Keratinocyte (primary cell): ENCODE measurements at regions not wholly inside any gene's neighbourhood (a gene's known extent, or its start where the extent isn't known, plus 50 kb on each side); places are given as distances from the start of the nearest gene placed in this dataset.

Experiments
- DNase-seq: peaks from one replicate; pipeline ENCODE4 v3.0.0-alpha.2; 2011; ENCODE audit warnings: low read depth, missing footprints, low spot score
- FAIRE-seq: peaks from 2 replicates; lab custom pipeline; 2011; peaks lifted over from hg19 to GRCh38; lab: Jason Lieb, UNC
- H2AFZ ChIP-seq: 2 replicates; pipeline ENCODE4 v1.6.0; 2012; ENCODE audit warnings: low read length, control low read depth, inconsistent platforms; ENCODE audit not compliant: control insufficient read depth
- H3K27ac ChIP-seq: 2 replicates; pipeline ENCODE4 v1.5.1; 2011; ENCODE audit warnings: low read length; ENCODE audit not compliant: control insufficient read depth, insufficient read depth
- H3K27me3 ChIP-seq: 3 replicates; pipeline ENCODE4 v1.6.0; 2011; ENCODE audit warnings: low read length; ENCODE audit not compliant: control insufficient read depth, insufficient read depth; ENCODE audit errors: extremely low read depth
- H3K36me3 ChIP-seq, 2 experiments: 2 replicates in 1 of 2; 3 replicates in 1 of 2; pipeline ENCODE4 v1.5.1; 2011; ENCODE audit warnings: low read length in 2 of 2, mild to moderate bottlenecking in 1 of 2; ENCODE audit not compliant: control insufficient read depth in 2 of 2, insufficient read depth in 2 of 2; ENCODE audit errors: extremely low read depth in 1 of 2
- H3K4me1 ChIP-seq: 3 replicates; pipeline ENCODE4 v1.5.1; 2011; ENCODE audit warnings: low read length; ENCODE audit not compliant: control insufficient read depth, insufficient read depth; ENCODE audit errors: extremely low read depth
- H3K4me2 ChIP-seq: 3 replicates; pipeline ENCODE4 v1.6.0; 2011; ENCODE audit warnings: low read depth, low read length; ENCODE audit not compliant: control insufficient read depth, insufficient read depth; ENCODE audit errors: extremely low read depth
- H3K4me3 ChIP-seq, 3 experiments: fragments of 200-600 bp in 1 of 3; sonication (generic) in 1 of 3; 2 replicates in 2 of 3; 3 replicates in 1 of 3; pipeline ENCODE4 v1.5.1; 2011 to 2016; ENCODE audit warnings: low read length in 3 of 3, mild to moderate bottlenecking in 3 of 3, control low read depth in 2 of 3, inconsistent platforms in 1 of 3, low read depth in 1 of 3, mixed read lengths in 1 of 3, mixed run types in 1 of 3, moderate library complexity in 1 of 3; ENCODE audit not compliant: control insufficient read depth in 2 of 3, insufficient read depth in 2 of 3; ENCODE audit errors: extremely low read depth in 1 of 3
- H3K79me2 ChIP-seq: 2 replicates; pipeline ENCODE4 v1.6.0; 2012; ENCODE audit warnings: low read length; ENCODE audit not compliant: control insufficient read depth, insufficient read depth
- H3K9ac ChIP-seq: 3 replicates; pipeline ENCODE4 v1.6.0; 2011; ENCODE audit warnings: low read length; ENCODE audit not compliant: control insufficient read depth, insufficient read depth; ENCODE audit errors: extremely low read depth
- H3K9me1 ChIP-seq: 3 replicates; pipeline ENCODE4 v1.6.0; 2011; ENCODE audit warnings: low read length; ENCODE audit not compliant: control insufficient read depth, insufficient read depth; ENCODE audit errors: extremely low read depth
- H3K9me3 ChIP-seq: 2 replicates; pipeline ENCODE4 v1.5.1; 2012; ENCODE audit warnings: low read depth, low read length; ENCODE audit not compliant: control insufficient read depth
- H4K20me1 ChIP-seq: 3 replicates; pipeline ENCODE4 v1.6.0; 2011; ENCODE audit warnings: low read length; ENCODE audit not compliant: control insufficient read depth, insufficient read depth; ENCODE audit errors: extremely low read depth
- EZH2 ChIP-seq: IDR thresholded peaks from one replicate; pipeline ENCODE4 v1.6.1; 2012; ENCODE audit warnings: inconsistent platforms, mild to moderate bottlenecking, low read length, moderate library complexity
- dilution Hi-C: fragments of 300-500 bp; cut with MboI; formaldehyde crosslinking; loops from one replicate; pipeline ENCODE4 v1.7.0; 2020; ENCODE audit warnings: low sequenced_read_pairs; ENCODE audit not compliant: extremely low pct_ligation_motif_present
- TF ChIP-seq, protein P1 (sequence below), 3 experiments: IDR thresholded peaks in 1 of 3; conservative IDR thresholded peaks in 1 of 3; optimal IDR thresholded peaks in 1 of 3; 2 replicates in 2 of 3; 3 replicates in 1 of 3; pipeline versions ENCODE3 to v1.5.1; 2011; ENCODE audit warnings: low read length in 3 of 3, mild to moderate bottlenecking in 3 of 3, moderate library complexity in 2 of 3, control low read depth in 1 of 3, inconsistent platforms in 1 of 3; ENCODE audit not compliant: insufficient read depth in 2 of 3; ENCODE audit errors: extremely low read depth in 1 of 3

DNA sequence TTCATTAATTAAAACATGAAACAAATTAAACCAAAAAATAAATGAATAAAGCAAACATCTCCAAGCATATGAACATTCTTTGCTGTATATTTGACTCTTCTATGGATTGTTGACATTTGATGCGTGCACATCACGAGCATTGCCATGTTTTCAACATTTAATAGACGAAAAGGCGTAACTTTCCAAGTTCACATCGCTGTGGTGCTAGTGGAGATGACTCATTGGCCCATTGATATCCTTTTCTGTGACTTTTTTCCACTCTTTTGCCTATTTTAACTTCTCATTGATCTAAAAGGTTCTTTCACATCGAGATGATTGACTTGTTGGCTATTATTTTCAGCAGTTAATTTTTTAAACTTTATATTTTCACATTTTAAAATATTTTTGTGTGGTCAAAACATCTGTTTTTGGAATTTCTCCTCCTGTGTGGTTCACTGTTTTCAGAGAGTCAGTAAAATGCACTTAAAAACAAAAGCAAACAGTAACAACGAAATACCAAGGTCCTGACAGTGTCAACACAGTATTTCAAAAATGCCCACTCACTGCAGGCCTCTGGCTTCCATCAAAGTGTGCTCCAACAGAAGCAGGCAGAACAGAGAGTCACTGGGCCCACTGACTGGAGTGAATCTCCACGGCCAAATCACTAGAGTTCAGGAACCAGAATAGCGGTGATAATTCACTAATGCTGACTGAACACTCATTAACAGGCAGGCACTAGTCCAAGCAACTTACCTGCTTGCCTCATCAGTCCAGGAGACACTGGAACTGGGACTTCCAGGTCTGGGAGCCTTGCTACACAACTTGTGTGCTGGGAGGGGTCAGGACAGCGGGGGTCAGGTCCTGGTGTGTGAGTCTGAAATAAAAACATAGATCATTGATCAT, 372.2 kb upstream of the SMIM21 start:
- H3K4me2 ChIP-seq = no peak overlapping the region
- DNase-seq (no peak), FAIRE-seq (no peak)
- no peaks in the 10 kb centered on the region for H3K4me1 ChIP-seq
- H3K4me3 ChIP-seq = no peak overlapping the region
- H3K79me2 ChIP-seq = no peaks in the 10 kb centered on the region
- no peak overlapping the region for H3K9ac ChIP-seq
- no peak overlapping the region for H3K27ac ChIP-seq
- no peak overlapping the region for H2AFZ ChIP-seq
- H4K20me1 ChIP-seq = no peaks in the 10 kb centered on the region
- no peaks in the 10 kb centered on the region for H3K27me3 ChIP-seq
- dilution Hi-C loops = no loop called here
- H3K9me3 ChIP-seq = no peaks in the 10 kb centered on the region
- H3K36me3 ChIP-seq = no peaks in the 10 kb centered on the region
- TF ChIP-seq, protein P1, sequence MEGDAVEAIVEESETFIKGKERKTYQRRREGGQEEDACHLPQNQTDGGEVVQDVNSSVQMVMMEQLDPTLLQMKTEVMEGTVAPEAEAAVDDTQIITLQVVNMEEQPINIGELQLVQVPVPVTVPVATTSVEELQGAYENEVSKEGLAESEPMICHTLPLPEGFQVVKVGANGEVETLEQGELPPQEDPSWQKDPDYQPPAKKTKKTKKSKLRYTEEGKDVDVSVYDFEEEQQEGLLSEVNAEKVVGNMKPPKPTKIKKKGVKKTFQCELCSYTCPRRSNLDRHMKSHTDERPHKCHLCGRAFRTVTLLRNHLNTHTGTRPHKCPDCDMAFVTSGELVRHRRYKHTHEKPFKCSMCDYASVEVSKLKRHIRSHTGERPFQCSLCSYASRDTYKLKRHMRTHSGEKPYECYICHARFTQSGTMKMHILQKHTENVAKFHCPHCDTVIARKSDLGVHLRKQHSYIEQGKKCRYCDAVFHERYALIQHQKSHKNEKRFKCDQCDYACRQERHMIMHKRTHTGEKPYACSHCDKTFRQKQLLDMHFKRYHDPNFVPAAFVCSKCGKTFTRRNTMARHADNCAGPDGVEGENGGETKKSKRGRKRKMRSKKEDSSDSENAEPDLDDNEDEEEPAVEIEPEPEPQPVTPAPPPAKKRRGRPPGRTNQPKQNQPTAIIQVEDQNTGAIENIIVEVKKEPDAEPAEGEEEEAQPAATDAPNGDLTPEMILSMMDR (optimal IDR thresholded peaks at IDR 0.05 in 1 of 3, IDR thresholded peaks at IDR 0.05 in 1 of 3, conservative IDR thresholded peaks at IDR 0.05 in 1 of 3; ENCODE audit: extremely low read depth in 1 of 3, insufficient read depth in 2 of 3, low read length in 3 of 3) = no peak
- TF ChIP-seq EZH2 = no peak
- no peaks in the 10 kb centered on the region for H3K9me1 ChIP-seq

DNA sequence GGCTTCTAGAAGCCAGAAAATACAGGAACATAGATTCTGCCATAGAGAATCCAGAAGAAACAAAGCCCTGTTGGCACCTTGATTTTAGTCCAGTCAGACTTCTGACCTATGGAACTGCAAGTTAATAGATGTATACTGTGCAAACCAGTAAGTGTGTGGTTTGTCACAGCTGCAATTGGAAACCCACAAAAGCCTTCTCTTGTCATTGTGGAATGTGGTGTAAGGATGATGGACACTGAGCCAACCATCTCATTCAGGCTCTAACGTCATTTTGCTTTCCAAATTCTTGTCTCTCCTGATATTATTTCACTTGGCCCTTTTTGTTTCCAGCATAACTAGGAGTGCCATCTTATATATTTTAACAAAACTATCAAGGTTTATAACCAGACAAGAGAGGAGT, 369.5 kb upstream of the SMIM21 start:
- FAIRE-seq (no peak), DNase-seq (no peak)
- Histone ChIP-seq H3K9me3 (no peaks in the 10 kb centered on the region), H3K4me2 (no peak overlapping the region), H3K9me1 (no peaks in the 10 kb centered on the region), H3K27me3 (no peaks in the 10 kb centered on the region), H4K20me1 (no peaks in the 10 kb centered on the region), H3K4me3 (no peak overlapping the region), H3K4me1 (no peaks in the 10 kb centered on the region), H3K9ac (no peak overlapping the region), H3K36me3 (no peaks in the 10 kb centered on the region), H3K79me2 (no peaks in the 10 kb centered on the region), H3K27ac (no peak overlapping the region), H2AFZ (no peak overlapping the region)
- dilution Hi-C loops = no loop called here
- TF ChIP-seq, protein P1 (optimal IDR thresholded peaks at IDR 0.05 in 1 of 3, IDR thresholded peaks at IDR 0.05 in 1 of 3, conservative IDR thresholded peaks at IDR 0.05 in 1 of 3; ENCODE audit: extremely low read depth in 1 of 3, insufficient read depth in 2 of 3, low read length in 3 of 3) = no peak
- TF ChIP-seq EZH2 = no peak
